ENCODE measurements at regions not wholly inside any gene's neighbourhood (a gene's known extent, or its start where the extent isn't known, plus 50 kb on each side); places are given as distances from the start of the nearest gene placed in this dataset.

- H4K8ac ChIP-seq (replicated peaks; ENCODE audit: insufficient read length, low read depth, low read length), result no peak overlapping the region
- H4K5ac ChIP-seq (ENCODE audit: insufficient read length, low read depth, low read length), result no peak overlapping the region
- no peak overlapping the region for H3K27ac Mint-ChIP-seq
- no peak overlapping the region for H2BK12ac ChIP-seq (ENCODE audit: insufficient read length, low read depth, low read length)
- no peaks in the 10 kb centered on the region; the same call in 1 of the 2 replicates for H3K27me3 Mint-ChIP-seq (ENCODE audit: low read depth)
- no peak overlapping the region for H3K27ac ChIP-seq (ENCODE audit: insufficient read length, low read depth, low read length)
- no peaks in the 10 kb centered on the region for H3K79me1 ChIP-seq (ENCODE audit: insufficient read depth, low read depth, low read length, poor library complexity, severe bottlenecking)
- no peak overlapping the region for H3T11ph ChIP-seq (ENCODE audit: low read length)
- no peak overlapping the region for H2AFZ ChIP-seq (ENCODE audit: low read length)
- H3K18ac ChIP-seq (ENCODE audit: insufficient read length, low read depth, low read length), result no peak overlapping the region
- no peak overlapping the region for H3K14ac ChIP-seq (ENCODE audit: insufficient read depth, low read length)
- no peak overlapping the region for H2BK5ac ChIP-seq (ENCODE audit: insufficient read length, low read length)
- no peak overlapping the region for H2BK20ac ChIP-seq (ENCODE audit: low read depth, low read length, poor library complexity, severe bottlenecking)
- H3K9me3 Mint-ChIP-seq, result no peaks in the 10 kb centered on the region
- H2BK15ac ChIP-seq (ENCODE audit: low read depth, low read length), result no peak overlapping the region
- no peak overlapping the region for H3K4ac ChIP-seq (ENCODE audit: low read depth, low read length)
- H4K20me1 ChIP-seq (ENCODE audit: control insufficient read depth, insufficient read depth, insufficient read length), result no peaks in the 10 kb centered on the region
- H3K27me3 ChIP-seq (ENCODE audit: insufficient read depth, low read length), result no peaks in the 10 kb centered on the region
- H3K4me1 ChIP-seq (ENCODE audit: insufficient read depth, low read length), result peaks cover 3% of the 10 kb centered on the region; the same call in 1 of the 2 replicates
- TF ChIP-seq CTCF (conservative IDR thresholded peaks at IDR 0.05), result no peak
- H3K4me2 ChIP-seq (ENCODE audit: insufficient read depth, insufficient read length, low read length), result no peak overlapping the region
- H3K23me2 ChIP-seq (ENCODE audit: insufficient read length, low read depth, low read length, poor library complexity, severe bottlenecking), result no peaks in the 10 kb centered on the region
- no peaks in the 10 kb centered on the region for H3K9me3 ChIP-seq (ENCODE audit: control insufficient read depth, low read depth, low read length)
- WGBS (ENCODE audit: extremely low coverage, insufficient read length, low lambda C conversion rate), result no CpG with 5 or more reads among the region's 1 CpG
- H3K4me1 Mint-ChIP-seq, result peaks cover 3 to 6% of the 10 kb centered on the region in 2 experiments
- H4K91ac ChIP-seq (ENCODE audit: insufficient read length, low read depth, low read length), result no peak overlapping the region
- no peaks in the 10 kb centered on the region for H3K36me3 Mint-ChIP-seq (ENCODE audit: insufficient read depth in 1 of 3, low read depth in 3 of 3)
- H3K79me2 ChIP-seq (ENCODE audit: insufficient read depth, low read length), result no peaks in the 10 kb centered on the region
- H2BK120ac ChIP-seq (ENCODE audit: low read depth, low read length, poor library complexity, severe bottlenecking), result no peak overlapping the region
- H3K9ac ChIP-seq (ENCODE audit: extremely low read depth, insufficient read length, low read length), result no peak overlapping the region
- H3K23ac ChIP-seq (ENCODE audit: insufficient read length, low read depth, low read length), result no peak overlapping the region
- H2AK5ac ChIP-seq (ENCODE audit: insufficient read length, low read length), result no peak overlapping the region
- no peak overlapping the region for H3K4me3 Mint-ChIP-seq
- no peak overlapping the region for H3K56ac ChIP-seq (ENCODE audit: insufficient read length, low read depth, low read length)
- no peak for DNase-seq
Observed at GRCh38 chr6:53715434-53715833, 49.9 kb upstream of the KLHL31 start.
